GM10266 (cell line): ENCODE measurements at regions not wholly inside any gene's neighbourhood (a gene's known extent, or its start where the extent isn't known, plus 50 kb on each side); places are given as distances from the start of the nearest gene placed in this dataset.
"Not testable (repeated sequence)": the region's sequence is repeated elsewhere in the genome, so short reads cannot be mapped to it uniquely, and the experiment has no call there.

Experiments
- DNase-seq: peaks from one replicate; pipeline ENCODE4 v3.0.0; 2012; ENCODE audit errors: extremely low spot score
- TF ChIP-seq, protein P1 (sequence below): IDR thresholded peaks from 2 replicates; pipeline ENCODE4 v1.5.1; 2012; ENCODE audit warnings: mild to moderate bottlenecking, low read depth; ENCODE audit not compliant: control insufficient read depth, insufficient read depth; ENCODE audit errors: missing control alignments

DNA sequence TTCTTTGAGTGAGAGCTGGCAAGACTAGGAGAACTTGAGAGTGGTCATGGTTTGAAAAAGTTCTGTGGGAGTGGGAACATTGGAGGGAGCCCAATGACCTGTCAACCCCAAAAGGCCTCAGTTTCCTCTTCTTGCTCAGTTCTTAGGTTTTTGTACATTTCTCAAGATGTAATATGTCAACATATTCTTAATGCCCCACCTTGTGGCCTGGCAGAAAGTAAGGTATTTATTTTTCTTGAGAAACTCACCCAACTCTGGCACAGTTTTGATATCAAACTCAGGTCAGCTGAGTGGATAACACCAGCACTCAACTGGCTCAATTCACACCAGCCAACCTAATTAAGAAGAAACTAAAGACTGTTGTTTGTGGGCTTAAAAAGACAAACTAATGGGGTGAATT lies 123.0 kb upstream of the SLC27A6 start:
- DNase-seq, result no peak
- TF ChIP-seq, protein P1, sequence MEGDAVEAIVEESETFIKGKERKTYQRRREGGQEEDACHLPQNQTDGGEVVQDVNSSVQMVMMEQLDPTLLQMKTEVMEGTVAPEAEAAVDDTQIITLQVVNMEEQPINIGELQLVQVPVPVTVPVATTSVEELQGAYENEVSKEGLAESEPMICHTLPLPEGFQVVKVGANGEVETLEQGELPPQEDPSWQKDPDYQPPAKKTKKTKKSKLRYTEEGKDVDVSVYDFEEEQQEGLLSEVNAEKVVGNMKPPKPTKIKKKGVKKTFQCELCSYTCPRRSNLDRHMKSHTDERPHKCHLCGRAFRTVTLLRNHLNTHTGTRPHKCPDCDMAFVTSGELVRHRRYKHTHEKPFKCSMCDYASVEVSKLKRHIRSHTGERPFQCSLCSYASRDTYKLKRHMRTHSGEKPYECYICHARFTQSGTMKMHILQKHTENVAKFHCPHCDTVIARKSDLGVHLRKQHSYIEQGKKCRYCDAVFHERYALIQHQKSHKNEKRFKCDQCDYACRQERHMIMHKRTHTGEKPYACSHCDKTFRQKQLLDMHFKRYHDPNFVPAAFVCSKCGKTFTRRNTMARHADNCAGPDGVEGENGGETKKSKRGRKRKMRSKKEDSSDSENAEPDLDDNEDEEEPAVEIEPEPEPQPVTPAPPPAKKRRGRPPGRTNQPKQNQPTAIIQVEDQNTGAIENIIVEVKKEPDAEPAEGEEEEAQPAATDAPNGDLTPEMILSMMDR, result no peak

DNA sequence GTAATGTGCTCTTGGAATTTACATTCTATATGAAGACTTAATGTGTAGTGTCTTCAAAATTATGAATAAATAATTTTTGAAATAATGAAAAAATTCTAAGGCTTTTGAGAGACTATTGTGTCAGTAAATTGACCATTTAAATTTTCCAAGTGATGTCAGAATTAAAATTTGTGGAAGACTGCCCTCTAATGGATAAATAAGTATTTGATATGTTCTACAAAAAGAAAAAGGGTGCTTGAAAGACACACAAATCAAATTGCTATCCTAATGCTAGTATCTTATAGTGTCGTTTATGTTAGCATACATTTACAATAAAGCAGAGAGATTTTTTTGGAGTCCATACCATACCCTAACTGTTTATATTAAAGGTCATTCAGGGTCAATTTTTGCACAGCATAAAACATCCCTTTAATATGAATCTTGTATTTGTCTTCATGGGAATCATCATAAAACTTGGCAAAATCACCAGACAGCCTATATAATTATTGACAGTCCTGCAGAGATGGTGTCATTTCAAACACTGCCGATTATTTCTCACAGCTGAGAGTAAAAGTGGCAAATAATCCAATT lies 120.8 kb upstream of the SLC27A6 start:
- DNase-seq, result no peak
- TF ChIP-seq, protein P1, result no peak

DNA sequence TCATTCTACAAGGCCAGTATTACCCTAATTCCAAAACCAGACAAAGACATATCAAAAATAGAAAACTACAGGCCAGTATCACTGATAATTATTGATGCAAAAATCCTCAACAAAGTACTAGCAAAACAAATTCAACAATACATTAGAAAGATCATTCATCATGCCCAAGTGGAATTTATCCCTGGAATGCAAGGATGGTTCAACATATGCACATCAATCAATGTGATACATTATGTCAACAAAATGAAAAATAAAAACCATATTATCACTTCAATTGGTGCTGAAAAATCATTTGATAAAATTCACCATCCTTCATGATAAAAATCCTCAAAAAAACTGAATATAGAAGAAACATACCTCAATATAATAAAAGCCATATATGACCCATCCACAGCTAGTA lies 115.2 kb upstream of the SLC27A6 start:
- DNase-seq, result no peak
- TF ChIP-seq, protein P1, result no peak

DNA sequence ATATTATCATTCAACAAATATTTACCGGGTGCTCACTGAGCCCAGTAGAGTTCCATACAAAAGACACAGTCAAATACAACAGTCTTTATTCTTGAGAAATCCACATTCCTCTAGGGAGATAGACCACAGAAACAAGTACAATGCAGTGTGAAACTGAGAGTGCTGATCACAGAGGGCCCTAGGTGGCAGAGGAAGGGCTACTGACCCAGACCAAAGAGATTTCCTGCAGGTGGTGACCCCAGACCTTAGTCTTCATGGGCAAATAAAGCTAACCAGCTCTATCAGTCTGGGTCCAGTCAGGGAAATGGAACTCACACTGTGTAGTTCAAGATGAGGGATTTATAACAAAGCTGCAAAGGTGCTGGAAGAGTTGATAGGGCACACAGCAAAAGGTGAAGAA lies 110.4 kb upstream of the SLC27A6 start:
- TF ChIP-seq, protein P1, result no peak
- DNase-seq, result no peak

DNA sequence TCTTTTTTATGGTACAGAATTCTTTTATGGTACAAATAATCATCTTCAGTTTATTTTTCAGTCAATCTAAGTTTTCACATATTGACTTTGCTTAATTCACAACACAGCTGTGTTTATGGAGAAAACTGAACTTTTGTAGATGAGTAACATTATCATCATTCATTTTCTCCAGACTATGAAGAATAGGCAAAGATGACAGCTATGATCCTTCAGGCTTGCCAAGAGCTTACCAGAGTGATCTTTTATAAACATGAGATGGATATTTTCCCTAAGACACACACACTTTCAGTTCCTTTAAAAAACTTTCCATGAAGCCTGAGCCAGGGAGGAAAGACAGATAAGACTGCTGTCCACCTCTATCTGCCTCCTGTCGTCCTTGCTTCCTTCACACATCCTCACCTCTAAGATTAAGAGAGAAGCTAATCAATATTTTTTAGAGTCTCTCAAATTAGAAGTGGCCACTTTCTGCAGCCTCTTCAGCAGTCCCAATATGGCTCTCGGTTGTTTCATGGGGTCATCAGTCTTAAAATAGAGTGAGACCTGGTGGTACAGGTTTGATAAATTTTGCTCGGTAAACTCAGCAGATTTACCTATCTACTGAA lies 108.1 kb upstream of the SLC27A6 start:
- no peak for DNase-seq
- TF ChIP-seq, protein P1, result no peak

DNA sequence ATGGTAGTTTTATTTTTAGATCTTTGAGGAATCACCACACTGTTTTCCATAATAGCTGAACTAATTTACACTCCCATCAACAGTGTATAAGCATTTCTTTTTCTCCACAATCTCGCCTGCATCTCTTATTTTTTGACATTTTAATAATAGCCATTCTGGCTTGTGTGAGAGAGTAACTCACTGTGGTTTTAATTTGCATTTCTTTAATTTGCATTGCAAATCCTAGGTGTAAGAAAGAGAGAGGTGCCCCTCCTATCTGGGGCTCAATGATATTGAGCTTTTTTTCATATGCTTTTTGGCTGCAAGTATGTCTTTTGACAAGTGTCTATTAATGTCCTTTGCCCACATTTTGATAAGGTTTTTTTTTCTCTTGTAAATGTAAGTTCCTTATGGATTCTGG lies 106.3 kb upstream of the SLC27A6 start:
- no peak for DNase-seq
- TF ChIP-seq, protein P1, result no peak

DNA sequence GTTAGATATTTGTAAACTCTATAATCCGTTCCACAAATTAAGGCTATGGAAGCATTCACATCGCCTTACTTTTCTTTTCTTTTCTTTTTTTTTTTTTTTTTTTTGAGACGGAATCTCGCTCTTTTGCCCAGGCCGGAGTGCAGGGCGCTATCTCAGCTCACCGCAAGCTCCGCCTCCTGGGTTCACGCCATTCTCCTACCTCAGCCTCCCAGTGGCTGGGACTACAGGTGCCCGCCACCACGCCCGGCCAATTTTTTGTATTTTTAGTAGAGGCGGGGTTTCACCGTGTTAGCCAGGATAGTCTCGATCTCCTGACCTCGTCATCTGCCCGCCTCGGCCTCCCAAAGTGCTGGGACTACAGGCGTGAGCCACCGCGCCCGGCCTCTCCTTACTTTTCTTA lies 104.1 kb upstream of the SLC27A6 start:
- DNase-seq, result not testable (repeated sequence)

DNA sequence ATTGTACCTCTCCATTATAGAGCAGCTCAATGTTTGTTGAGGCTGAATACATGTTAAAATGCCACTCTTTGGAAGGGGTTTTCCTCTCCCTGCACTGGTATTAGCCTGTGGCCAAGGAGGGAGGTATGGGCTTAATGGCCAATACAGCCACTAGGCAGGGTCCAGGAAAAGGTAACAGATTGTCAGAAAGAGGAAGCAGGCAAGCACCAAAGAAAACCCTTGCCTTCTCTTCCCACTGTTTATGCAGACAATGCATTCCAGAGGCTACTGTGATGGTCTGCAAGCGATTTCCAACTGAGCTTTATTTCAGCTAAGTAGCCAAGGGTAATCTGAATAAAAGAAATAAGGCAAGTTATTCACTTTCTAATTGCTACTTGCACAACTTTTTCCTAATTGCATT lies 95.3 kb upstream of the SLC27A6 start:
- DNase-seq, result no peak
- TF ChIP-seq, protein P1, result no peak
